ENCODE measurements at regions not wholly inside any gene's neighbourhood (a gene's known extent, or its start where the extent isn't known, plus 50 kb on each side); places are given as distances from the start of the nearest gene placed in this dataset.

DNA sequence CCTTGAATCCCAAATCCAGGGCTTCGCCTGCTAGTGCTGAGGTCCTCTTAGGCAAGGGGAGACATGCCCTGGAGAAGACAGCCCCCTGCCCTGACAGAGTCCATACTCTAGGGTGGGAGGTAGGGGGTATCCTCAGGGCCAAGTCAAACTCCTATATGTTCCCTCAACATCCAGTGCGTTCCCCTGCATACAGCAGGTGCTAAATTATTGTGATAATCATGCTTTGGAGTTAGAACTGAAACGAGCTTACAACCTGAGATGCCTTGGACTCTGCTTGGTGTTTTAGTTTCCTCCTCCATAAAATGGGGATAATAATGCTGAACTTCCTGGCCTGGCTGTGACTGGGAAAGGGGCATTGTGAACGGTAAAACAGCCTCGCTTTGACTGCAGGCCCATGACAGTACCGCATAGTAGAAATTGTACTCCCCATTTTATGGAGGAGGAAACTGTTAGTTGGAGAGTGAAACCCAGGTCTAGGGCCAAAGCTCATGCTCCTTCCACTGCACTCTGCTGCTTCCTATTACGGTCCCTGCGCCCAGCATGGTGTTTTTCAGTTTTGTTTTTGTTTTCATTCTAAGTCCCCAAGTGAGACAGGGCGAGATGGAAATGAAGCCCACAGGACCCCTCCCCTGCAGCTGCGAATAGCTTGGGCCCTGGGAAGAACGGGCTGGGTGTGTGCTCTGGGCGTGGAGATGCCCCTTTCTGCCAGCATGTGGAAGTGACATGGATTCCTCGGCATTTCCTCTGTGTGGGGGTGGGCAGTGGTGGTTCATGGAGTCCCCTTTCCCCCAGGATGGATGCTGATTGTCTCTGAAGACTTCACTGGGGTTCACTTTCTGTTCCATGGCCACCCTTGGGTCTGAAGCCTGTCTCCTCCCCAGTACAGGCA, 162.5 kb downstream of the VEGFA start:
- Mint-ChIP-seq H3K4me1 (peaks cover 11% of the 10 kb centered on the region), H3K9me3 (ENCODE audit: insufficient read depth) (no peaks in the 10 kb centered on the region), H3K27ac (no peak overlapping the region), H3K4me3 (no peak overlapping the region), H3K27me3 (no peaks in the 10 kb centered on the region)
- Histone ChIP-seq H3K4me1 (ENCODE audit: control insufficient read depth in 2 of 2, insufficient read depth in 2 of 2, low read length in 2 of 2) (peaks cover 7 to 10% of the 10 kb centered on the region in 2 donors), H3K9ac (ENCODE audit: low read length) (no peak overlapping the region), H4K20me1 (ENCODE audit: control insufficient read depth, insufficient read depth, low read length, poor library complexity, severe bottlenecking) (no peaks in the 10 kb centered on the region), H3K27ac (ENCODE audit: low read length in 2 of 2) (no peak overlapping the region), H3K27me3 (replicated peaks in 1 of 4; ENCODE audit: control extremely low read depth in 1 of 4, control insufficient read depth in 3 of 4, insufficient read depth in 4 of 4, low read length in 3 of 4) (no peaks in the 10 kb centered on the region), H2AFZ (ENCODE audit: insufficient read depth, low read depth, low read length, poor library complexity, severe bottlenecking) (no peak overlapping the region), H3K79me2 (ENCODE audit: control insufficient read depth, insufficient read depth, low read length) (no peaks in the 10 kb centered on the region), H3K4me3 (ENCODE audit: control extremely low read depth in 1 of 5, extremely low read depth in 1 of 5, insufficient read depth in 1 of 5, low read depth in 2 of 5, low read length in 4 of 5) (no peak overlapping the region), H3K9me3 (ENCODE audit: control extremely low read depth in 1 of 3, control insufficient read depth in 2 of 3, insufficient read depth in 1 of 3, low read length in 2 of 3) (no peaks in the 10 kb centered on the region), H3K36me3 (replicated peaks in 1 of 2; ENCODE audit: control extremely low read depth in 1 of 2, control insufficient read depth in 1 of 2, extremely low read depth in 1 of 2, insufficient read depth in 2 of 2, low read length in 1 of 2) (no peaks in the 10 kb centered on the region), H3K4me2 (replicated peaks; ENCODE audit: low read depth, low read length, poor library complexity, severe bottlenecking) (no peak overlapping the region)
- 90% methylated on average over 12 of the region's 13 CpGs for WGBS (ENCODE audit: insufficient coverage)
- TF ChIP-seq, protein P1, sequence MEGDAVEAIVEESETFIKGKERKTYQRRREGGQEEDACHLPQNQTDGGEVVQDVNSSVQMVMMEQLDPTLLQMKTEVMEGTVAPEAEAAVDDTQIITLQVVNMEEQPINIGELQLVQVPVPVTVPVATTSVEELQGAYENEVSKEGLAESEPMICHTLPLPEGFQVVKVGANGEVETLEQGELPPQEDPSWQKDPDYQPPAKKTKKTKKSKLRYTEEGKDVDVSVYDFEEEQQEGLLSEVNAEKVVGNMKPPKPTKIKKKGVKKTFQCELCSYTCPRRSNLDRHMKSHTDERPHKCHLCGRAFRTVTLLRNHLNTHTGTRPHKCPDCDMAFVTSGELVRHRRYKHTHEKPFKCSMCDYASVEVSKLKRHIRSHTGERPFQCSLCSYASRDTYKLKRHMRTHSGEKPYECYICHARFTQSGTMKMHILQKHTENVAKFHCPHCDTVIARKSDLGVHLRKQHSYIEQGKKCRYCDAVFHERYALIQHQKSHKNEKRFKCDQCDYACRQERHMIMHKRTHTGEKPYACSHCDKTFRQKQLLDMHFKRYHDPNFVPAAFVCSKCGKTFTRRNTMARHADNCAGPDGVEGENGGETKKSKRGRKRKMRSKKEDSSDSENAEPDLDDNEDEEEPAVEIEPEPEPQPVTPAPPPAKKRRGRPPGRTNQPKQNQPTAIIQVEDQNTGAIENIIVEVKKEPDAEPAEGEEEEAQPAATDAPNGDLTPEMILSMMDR (IDR thresholded peaks at IDR 0.05): no peak
- TF ChIP-seq EZH2 (IDR thresholded peaks at IDR 0.05; ENCODE audit: borderline replicate concordance, insufficient read depth, low read depth, low read length, poor library complexity, severe bottlenecking): no peak
- intact Hi-C loops (cut with micrococcal nuclease): no loop called here
- POLR2A ChIA-PET: no interaction called here
- ATAC-seq (ENCODE audit: low read depth) (no peak), DNase-seq (no peak)
- CTCF ChIA-PET: no interaction called here

DNA sequence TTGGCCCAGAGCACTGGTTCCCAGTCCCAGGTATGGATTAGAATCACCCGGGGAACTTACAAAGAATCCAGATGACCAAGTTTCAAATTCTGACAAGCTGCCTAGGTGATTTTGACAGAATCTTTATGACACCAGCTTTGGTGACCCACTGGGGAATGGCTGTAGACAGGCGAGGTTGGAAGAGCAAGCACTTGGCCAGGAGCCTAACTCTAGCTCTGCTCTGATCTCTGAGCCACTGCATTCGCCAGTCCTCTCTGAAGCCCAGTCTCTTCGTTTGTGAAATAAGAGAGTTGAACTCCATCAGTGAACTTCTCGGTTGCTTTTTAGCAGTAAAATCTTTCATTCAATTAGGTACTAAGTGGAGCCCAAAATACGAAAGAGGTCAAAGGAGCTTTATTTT, 161.2 kb downstream of the VEGFA start:
- Mint-ChIP-seq H3K27me3 (no peaks in the 10 kb centered on the region), H3K27ac (no peak overlapping the region), H3K4me3 (no peak overlapping the region), H3K9me3 (ENCODE audit: insufficient read depth) (no peaks in the 10 kb centered on the region), H3K4me1 (peaks cover 11% of the 10 kb centered on the region)
- POLR2A ChIA-PET: no interaction called here
- Histone ChIP-seq H4K20me1 (ENCODE audit: control insufficient read depth, insufficient read depth, low read length, poor library complexity, severe bottlenecking) (no peaks in the 10 kb centered on the region), H2AFZ (ENCODE audit: insufficient read depth, low read depth, low read length, poor library complexity, severe bottlenecking) (no peak overlapping the region), H3K4me2 (replicated peaks; ENCODE audit: low read depth, low read length, poor library complexity, severe bottlenecking) (no peak overlapping the region), H3K36me3 (replicated peaks in 1 of 2; ENCODE audit: control extremely low read depth in 1 of 2, control insufficient read depth in 1 of 2, extremely low read depth in 1 of 2, insufficient read depth in 2 of 2, low read length in 1 of 2) (no peaks in the 10 kb centered on the region), H3K9ac (ENCODE audit: low read length) (no peak overlapping the region), H3K79me2 (ENCODE audit: control insufficient read depth, insufficient read depth, low read length) (no peaks in the 10 kb centered on the region), H3K4me3 (ENCODE audit: control extremely low read depth in 1 of 5, extremely low read depth in 1 of 5, insufficient read depth in 1 of 5, low read depth in 2 of 5, low read length in 4 of 5) (no peak overlapping the region), H3K9me3 (ENCODE audit: control extremely low read depth in 1 of 3, control insufficient read depth in 2 of 3, insufficient read depth in 1 of 3, low read length in 2 of 3) (no peaks in the 10 kb centered on the region), H3K27me3 (replicated peaks in 1 of 4; ENCODE audit: control extremely low read depth in 1 of 4, control insufficient read depth in 3 of 4, insufficient read depth in 4 of 4, low read length in 3 of 4) (peaks cover 0 to 2% (median 0%) of the 10 kb centered on the region in 4 experiments), H3K27ac (ENCODE audit: low read length in 2 of 2) (no peak overlapping the region), H3K4me1 (ENCODE audit: control insufficient read depth in 2 of 2, insufficient read depth in 2 of 2, low read length in 2 of 2) (peaks cover 7 to 11% of the 10 kb centered on the region in 2 donors)
- CTCF ChIA-PET: no interaction called here
- TF ChIP-seq EZH2 (IDR thresholded peaks at IDR 0.05; ENCODE audit: borderline replicate concordance, insufficient read depth, low read depth, low read length, poor library complexity, severe bottlenecking): no peak
- TF ChIP-seq, protein P1 (IDR thresholded peaks at IDR 0.05): no peak
- intact Hi-C loops (cut with micrococcal nuclease): no loop called here
- WGBS (ENCODE audit: insufficient coverage): 90% methylated on average over 5 of the region's 6 CpGs
- no peak for DNase-seq
- no peak for ATAC-seq (ENCODE audit: low read depth)

All from B cell (primary cell).